MM.1S (cell line): ENCODE measurements at regions not wholly inside any gene's neighbourhood (a gene's known extent, or its start where the extent isn't known, plus 50 kb on each side); places are given as distances from the start of the nearest gene placed in this dataset.

ENCODE experiments used
- EZH2 ChIP-seq: fragments of 300-600 bp; sonication (generic); optimal IDR thresholded peaks from 2 replicates; pipeline ENCODE3; 2017; ENCODE audit warnings: low read depth, mild to moderate bottlenecking, antibody characterized with exemption, low read length, mixed read lengths
- EZH2phosphoT487 ChIP-seq: fragments of 300-600 bp; sonication (generic); IDR thresholded peaks from 2 replicates; pipeline ENCODE4 v1.6.1; 2018; ENCODE audit warnings: antibody characterized with exemption, low read length
- TF ChIP-seq, protein P1 (sequence below): fragments of 300-600 bp; sonication (generic); IDR thresholded peaks from 2 replicates; pipeline ENCODE4 v1.5.1; 2016; ENCODE audit warnings: antibody characterized with exemption, low read length, mixed read lengths

DNA sequence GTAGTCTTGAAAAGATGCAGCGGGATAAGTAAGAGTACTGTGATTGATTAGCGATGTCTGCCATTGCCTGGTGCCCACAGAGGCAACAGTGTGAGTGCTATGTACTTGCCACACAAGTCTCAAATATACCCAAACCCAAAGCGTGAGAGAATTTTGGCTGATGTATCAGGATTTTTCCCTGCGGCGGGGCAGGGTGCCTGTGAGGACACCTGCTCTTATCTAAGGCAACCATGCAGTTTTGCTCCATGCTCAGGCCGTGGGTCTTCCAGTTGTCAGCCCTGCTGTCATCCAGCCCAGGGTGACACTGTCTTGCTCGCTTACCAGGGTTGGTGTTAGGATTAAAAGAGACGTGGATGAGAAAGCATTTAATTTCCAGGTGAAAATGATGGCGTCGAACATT, 202.7 kb downstream of the PTPRU start:
- TF ChIP-seq, protein P1, sequence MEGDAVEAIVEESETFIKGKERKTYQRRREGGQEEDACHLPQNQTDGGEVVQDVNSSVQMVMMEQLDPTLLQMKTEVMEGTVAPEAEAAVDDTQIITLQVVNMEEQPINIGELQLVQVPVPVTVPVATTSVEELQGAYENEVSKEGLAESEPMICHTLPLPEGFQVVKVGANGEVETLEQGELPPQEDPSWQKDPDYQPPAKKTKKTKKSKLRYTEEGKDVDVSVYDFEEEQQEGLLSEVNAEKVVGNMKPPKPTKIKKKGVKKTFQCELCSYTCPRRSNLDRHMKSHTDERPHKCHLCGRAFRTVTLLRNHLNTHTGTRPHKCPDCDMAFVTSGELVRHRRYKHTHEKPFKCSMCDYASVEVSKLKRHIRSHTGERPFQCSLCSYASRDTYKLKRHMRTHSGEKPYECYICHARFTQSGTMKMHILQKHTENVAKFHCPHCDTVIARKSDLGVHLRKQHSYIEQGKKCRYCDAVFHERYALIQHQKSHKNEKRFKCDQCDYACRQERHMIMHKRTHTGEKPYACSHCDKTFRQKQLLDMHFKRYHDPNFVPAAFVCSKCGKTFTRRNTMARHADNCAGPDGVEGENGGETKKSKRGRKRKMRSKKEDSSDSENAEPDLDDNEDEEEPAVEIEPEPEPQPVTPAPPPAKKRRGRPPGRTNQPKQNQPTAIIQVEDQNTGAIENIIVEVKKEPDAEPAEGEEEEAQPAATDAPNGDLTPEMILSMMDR = no peak
- TF ChIP-seq EZH2 = no peak
- no peak for TF ChIP-seq EZH2phosphoT487
